T-helper 17 cell (primary cell): ENCODE measurements at regions not wholly inside any gene's neighbourhood (a gene's known extent, or its start where the extent isn't known, plus 50 kb on each side); places are given as distances from the start of the nearest gene placed in this dataset.

Experiments
- ATAC-seq: fragments of 150-1000 bp; cut with Tn5 transposase; 2 replicates; pipeline ENCODE4 v1.10.0; 2021; ENCODE audit warnings: mild to moderate bottlenecking, moderate library complexity
- DNase-seq, 3 donors: peaks; one replicate each; pipeline versions ENCODE4 v3.0.0 to v3.0.0-alpha.2; 2020 to 2021
- H3K9me3 ChIP-seq: one replicate; pipeline ENCODE4 v1.7.0; 2013; ENCODE audit warnings: low read length, mild to moderate bottlenecking; ENCODE audit not compliant: control insufficient read depth, poor library complexity, severe bottlenecking
- H3K27ac Mint-ChIP-seq: one replicate; pipeline ENCODE4 v1.8.0; 2022; ENCODE audit warnings: mild to moderate bottlenecking, moderate library complexity, mixed read lengths
- H3K27me3 Mint-ChIP-seq: one replicate; pipeline ENCODE4 v1.8.0; 2022; ENCODE audit warnings: mixed read lengths
- H3K36me3 Mint-ChIP-seq: one replicate; pipeline ENCODE4 v1.8.0; 2022; ENCODE audit warnings: low read depth, mixed read lengths
- H3K4me1 Mint-ChIP-seq: one replicate; pipeline ENCODE4 v1.8.0; 2022; ENCODE audit warnings: mild to moderate bottlenecking, mixed read lengths
- H3K4me3 Mint-ChIP-seq: one replicate; pipeline ENCODE4 v1.8.0; 2022; ENCODE audit warnings: mild to moderate bottlenecking, moderate library complexity, mixed read lengths

DNA sequence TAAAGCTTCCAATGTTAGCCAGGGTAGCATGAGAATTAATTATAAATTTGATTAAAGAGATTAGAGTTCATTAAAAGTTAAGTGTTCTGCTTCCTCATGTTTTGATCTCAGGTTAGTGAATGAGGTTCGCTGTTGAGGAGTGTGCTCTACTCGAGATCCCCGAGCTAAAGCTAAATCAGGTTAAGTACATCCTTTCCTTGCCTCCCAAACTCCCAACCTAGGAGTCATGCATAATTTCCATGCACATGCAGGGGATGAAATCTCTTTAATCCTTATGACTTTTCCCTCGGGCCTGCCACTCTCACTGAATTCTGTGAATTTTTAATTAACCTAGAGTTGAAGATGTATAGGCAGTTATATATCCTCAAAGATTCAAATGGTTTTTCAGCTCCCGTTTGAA, 156.1 kb upstream of the NCK2 start:
- Mint-ChIP-seq H3K4me1 (peaks cover 4% of the 10 kb centered on the region), H3K4me3 (no peak overlapping the region), H3K27me3 (no peaks in the 10 kb centered on the region), H3K27ac (no peak overlapping the region), H3K36me3 (peaks cover 2% of the 10 kb centered on the region)
- ATAC-seq (no peak), DNase-seq (no peak)
- no peaks in the 10 kb centered on the region for H3K9me3 ChIP-seq

DNA sequence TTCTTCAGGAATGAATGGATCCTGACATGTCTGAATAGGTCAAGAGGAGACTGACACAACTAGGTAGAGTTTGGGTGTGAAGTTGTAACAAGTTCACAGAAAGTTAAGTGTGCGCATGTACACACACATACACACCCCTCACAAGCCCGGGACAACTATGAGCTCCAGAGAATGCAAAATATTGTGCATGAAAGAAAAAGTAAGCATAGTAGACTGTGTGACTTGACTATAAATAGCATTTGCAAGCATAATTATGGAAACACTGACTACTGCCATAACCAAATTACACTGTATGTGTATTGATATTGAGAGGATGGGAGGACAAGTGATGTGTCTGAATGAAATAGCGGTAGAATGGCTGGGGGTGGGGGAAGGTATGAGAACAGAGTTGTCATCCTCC, 157.1 kb upstream of the NCK2 start:
- H3K9me3 ChIP-seq = no peaks in the 10 kb centered on the region
- Mint-ChIP-seq H3K4me3 (no peak overlapping the region), H3K27ac (no peak overlapping the region), H3K4me1 (peaks cover 8% of the 10 kb centered on the region), H3K36me3 (peaks cover 2% of the 10 kb centered on the region), H3K27me3 (no peaks in the 10 kb centered on the region)
- DNase-seq (no peak), ATAC-seq (no peak)

DNA sequence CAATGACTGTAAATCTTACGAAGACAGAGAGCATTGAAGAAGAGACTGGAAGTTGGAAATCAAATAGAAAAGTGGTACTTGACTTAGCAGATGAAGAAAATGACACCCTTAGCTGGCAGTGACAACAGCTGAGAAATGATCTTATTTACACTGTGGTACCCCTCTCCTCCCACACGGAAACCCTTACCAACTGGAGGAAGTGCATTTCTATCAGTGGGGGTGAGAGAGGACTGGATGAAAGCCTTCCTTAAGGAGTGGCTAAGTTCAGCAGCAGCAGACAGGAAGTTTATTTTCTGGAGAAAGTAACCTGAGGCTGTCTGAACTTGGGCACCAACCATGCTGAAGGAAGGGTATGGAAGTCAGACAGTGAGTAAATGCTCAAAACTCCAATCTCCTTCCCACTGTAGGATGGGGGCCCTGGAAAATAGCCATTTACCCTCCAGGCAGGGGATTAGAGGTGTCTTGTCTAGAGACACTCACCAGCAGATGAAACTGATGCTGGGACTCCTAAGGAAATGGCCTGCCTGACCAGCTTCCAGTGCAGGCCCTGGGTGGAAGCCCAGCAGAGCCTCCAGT, 160.2 kb upstream of the NCK2 start:
- no peaks in the 10 kb centered on the region for H3K9me3 ChIP-seq
- ATAC-seq = no peak
- Mint-ChIP-seq H3K4me1 (peaks cover 10% of the 10 kb centered on the region), H3K4me3 (peak overlapping the region; percentile 37), H3K27me3 (no peaks in the 10 kb centered on the region), H3K27ac (peak overlapping the region; percentile 84), H3K36me3 (no peaks in the 10 kb centered on the region)
- no peak for DNase-seq

DNA sequence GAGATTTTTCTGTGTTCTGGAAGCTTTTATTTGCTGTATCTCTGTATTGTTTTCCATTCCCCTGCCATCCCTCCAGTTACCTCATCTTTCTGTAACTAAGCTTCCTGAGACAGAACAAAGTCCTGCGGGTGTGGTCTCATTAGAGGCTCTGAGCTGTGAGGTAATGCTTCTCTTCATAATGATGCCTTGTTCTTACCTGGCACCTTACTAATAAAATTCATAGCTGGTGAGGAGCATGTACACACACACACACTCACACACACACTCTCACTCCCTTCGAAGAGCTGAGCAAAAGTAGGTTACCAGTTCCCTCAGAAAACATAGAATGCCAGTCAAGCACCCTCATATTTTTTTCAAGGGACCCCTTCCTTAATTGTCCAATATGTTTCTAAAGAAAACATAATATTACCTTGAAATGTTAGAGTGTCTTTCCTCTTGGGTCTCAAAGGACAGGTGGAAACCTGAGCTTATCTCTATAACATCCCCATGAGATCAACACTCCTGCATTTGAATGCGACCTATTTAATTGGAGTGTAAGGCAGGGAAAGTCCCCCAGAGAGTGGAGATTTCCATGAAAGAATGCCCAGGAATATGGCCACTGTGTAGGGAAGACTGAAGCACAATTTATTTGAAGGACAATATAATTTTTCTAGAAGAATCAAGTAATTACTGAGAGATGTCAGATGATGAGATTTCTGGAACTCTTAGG, 161.6 kb upstream of the NCK2 start:
- no peak for ATAC-seq
- Mint-ChIP-seq H3K36me3 (no peaks in the 10 kb centered on the region), H3K27ac (no peak overlapping the region), H3K4me1 (peaks cover 10% of the 10 kb centered on the region), H3K4me3 (no peak overlapping the region), H3K27me3 (no peaks in the 10 kb centered on the region)
- no peaks in the 10 kb centered on the region for H3K9me3 ChIP-seq
- no peak for DNase-seq

DNA sequence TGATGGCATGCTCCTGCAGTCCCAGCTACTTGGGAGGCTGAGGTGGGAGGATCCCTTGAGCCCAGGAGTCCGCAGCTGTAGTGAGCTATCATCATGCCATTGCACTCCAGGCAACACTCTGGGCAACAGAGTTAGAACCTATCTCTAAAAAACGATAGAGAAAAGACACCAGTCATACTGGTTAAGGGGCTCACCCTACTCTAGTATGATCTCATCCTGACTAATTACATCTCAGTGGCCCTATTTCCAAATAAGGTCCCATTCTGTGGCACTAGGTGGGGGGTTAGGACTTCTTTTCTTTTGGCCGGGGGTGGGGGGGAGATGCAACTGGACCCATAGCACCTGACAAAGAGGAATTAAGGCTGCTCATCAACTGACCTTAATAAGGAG, 163.2 kb upstream of the NCK2 start:
- ATAC-seq (no peak), DNase-seq (no peak)
- Mint-ChIP-seq H3K4me1 (peaks cover 14% of the 10 kb centered on the region), H3K4me3 (no peak overlapping the region), H3K27me3 (no peaks in the 10 kb centered on the region), H3K36me3 (no peaks in the 10 kb centered on the region), H3K27ac (no peak overlapping the region)
- no peaks in the 10 kb centered on the region for H3K9me3 ChIP-seq

DNA sequence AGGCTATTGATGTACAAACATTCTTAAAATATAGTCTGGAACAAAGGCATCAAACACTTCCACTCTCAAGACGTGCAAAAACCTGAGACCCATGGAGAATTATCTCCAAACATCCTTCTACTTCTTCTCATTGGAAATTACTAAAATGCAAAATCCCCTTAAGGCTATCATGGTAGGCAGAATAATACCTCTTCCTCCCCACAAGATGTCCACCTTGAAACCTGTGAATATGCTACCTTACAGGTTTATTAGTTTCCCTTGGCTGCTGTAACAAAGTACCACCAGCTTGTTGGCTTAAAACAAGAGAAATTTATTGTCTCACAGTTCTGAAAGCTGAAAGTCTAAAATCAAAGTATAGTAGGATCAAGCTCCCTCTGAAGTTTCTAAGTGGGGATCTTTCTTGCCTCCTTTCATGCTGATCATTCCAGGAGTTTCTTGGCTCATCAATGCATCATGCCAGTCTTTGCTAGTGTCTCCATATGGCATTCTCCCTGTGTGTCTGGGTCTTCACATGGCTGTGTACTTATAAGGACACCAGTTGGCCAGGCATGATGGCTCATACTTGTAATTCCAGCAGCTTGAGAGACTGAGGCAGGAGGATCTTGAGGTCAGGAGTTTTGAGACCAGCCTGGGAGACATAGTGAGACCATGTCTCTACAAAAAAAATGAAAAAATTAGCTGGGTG, 163.7 kb upstream of the NCK2 start:
- Mint-ChIP-seq H3K27ac (no peak overlapping the region), H3K4me3 (no peak overlapping the region), H3K36me3 (no peaks in the 10 kb centered on the region), H3K4me1 (peaks cover 18% of the 10 kb centered on the region), H3K27me3 (no peaks in the 10 kb centered on the region)
- H3K9me3 ChIP-seq = no peaks in the 10 kb centered on the region
- DNase-seq = no peak
- no peak for ATAC-seq

DNA sequence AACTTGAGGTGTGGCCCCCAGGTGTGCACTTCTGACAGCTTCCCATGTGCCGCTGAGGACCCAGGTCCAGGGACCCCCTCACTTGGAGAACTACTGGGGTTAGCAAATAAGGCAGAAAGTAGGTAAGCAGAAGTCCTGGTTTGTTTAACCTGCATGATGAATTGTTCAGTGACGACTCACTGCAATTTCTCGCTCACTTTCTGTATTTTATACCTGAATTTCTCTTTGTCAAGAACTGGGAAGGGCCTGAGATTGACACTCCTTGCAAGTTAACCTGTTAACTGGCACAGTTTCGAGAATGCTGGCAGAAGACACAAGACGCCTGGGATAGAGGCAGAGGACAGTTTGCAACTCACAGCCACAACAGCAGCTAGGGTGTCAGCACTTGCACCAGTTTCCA, 164.5 kb upstream of the NCK2 start:
- Mint-ChIP-seq H3K27me3 (no peaks in the 10 kb centered on the region), H3K4me1 (peaks cover 23% of the 10 kb centered on the region), H3K27ac (no peak overlapping the region), H3K4me3 (no peak overlapping the region), H3K36me3 (no peaks in the 10 kb centered on the region)
- ATAC-seq = no peak
- no peaks in the 10 kb centered on the region for H3K9me3 ChIP-seq
- DNase-seq = no peak

DNA sequence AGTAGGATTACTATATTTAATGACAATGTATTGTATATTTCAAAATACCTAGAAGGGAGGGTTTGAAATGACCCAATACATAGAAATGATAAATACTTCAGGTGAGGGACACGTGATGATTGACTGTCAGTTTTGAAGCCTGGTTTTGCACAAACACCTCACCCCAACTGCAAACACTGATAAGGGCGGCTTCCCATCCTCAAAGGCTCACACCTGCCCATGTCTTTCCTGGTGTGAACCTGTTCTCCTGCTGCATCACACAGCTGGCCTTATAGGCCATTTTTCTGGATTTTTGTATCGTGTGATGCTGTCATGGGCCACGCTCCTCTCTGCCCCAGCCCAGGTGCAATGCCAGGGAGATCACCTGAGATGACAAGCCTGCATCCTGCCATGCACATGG, 166.5 kb upstream of the NCK2 start:
- Mint-ChIP-seq H3K4me1 (peaks cover 22% of the 10 kb centered on the region), H3K27me3 (peaks cover 2% of the 10 kb centered on the region), H3K27ac (no peak overlapping the region), H3K36me3 (no peaks in the 10 kb centered on the region), H3K4me3 (no peak overlapping the region)
- no peak for DNase-seq
- no peak for ATAC-seq
- H3K9me3 ChIP-seq = no peaks in the 10 kb centered on the region

DNA sequence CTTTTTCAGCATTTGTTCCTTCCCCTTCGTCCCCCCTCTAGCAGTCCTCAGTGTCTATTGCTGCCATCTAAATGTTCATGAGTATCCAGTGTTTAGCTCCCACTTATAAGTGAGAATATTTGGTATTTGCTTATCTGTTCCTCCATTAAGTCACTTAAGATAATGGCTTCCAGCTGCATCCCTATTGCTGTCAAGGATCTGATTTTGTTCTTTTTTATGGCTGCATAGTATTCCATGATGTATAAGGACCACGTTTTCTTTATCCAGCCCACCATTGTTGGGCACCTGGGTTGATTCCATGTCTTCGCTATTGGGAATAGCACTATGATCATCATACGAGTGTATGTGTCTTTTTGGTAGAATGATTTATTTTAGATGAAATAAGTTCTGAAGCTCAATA, 166.9 kb upstream of the NCK2 start:
- peaks cover 5% of the 10 kb centered on the region for H3K27me3 Mint-ChIP-seq
- ATAC-seq = no peak
- peaks cover 21% of the 10 kb centered on the region for H3K4me1 Mint-ChIP-seq
- DNase-seq = no peak
- no peak overlapping the region for H3K27ac Mint-ChIP-seq
- H3K4me3 Mint-ChIP-seq = no peak overlapping the region
- no peaks in the 10 kb centered on the region for H3K36me3 Mint-ChIP-seq
- no peaks in the 10 kb centered on the region for H3K9me3 ChIP-seq

DNA sequence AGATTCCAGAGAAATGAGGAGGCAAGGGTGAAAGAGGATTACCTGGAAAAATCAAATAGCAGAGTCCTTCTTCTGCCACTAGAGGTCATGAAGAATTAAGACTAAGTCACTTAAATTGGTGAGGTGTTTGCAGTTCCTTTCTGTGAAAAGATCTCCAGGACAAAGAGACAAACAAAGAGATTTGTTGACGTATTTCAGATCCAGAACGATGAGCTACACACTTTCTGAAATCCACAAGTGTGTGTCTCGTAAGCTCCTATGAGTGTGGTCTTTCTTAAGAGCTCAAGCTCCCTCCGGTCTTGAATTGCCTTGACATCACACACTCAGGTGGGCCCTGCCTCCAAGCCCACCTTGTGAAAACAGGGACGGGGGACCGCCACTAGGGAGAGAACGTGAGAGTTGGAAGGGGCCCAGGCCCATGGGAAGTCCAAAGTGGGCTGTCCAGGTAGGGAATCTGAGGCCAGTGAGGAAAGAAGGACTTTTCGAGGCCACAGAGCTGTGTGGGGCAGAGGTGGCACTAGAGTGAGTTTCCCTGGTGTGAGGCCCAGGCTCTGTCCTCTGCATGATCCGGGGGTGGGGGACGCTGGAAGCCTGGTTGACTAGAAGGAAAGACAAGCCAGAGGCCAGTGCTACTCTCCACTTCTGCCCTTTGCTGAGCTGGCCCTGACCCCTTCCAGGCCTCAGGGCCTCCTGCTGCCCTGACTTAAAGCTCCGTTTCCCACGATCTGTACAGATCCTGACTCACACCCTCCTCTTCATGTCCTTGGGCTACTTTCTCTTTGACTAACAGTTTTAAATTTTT, 168.1 kb upstream of the NCK2 start:
- DNase-seq = no peak
- Mint-ChIP-seq H3K27me3 (peaks cover 14% of the 10 kb centered on the region), H3K4me3 (peak overlapping the region; percentile 45)

DNA sequence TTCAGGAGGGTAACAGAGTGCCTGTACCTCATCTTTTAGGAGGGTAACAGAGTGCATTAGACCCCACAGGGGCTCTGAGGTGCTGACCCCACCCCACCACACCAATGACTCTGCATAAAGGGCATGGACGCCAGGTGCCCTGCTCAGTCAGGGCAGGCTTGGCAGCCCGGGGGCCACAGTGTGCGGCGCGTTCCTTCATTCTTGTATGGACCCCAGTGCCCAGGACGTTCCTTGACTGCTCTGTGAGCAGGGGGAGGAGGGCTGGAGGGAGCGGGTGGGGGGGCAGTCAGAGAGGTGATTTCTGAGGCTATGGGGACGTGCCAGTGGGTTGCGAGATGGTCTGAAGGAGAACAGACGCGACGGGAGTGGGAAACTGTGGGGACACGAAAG, 168.7 kb upstream of the NCK2 start:
- no peak for DNase-seq
- H3K4me1 Mint-ChIP-seq = peaks cover 26% of the 10 kb centered on the region
- peaks cover 2% of the 10 kb centered on the region for H3K36me3 Mint-ChIP-seq
- no peaks in the 10 kb centered on the region for H3K9me3 ChIP-seq
- H3K4me3 Mint-ChIP-seq = peak overlapping the region; percentile 45
- ATAC-seq = no peak
- peaks cover 18% of the 10 kb centered on the region for H3K27me3 Mint-ChIP-seq
- H3K27ac Mint-ChIP-seq = peak overlapping the region; percentile 96

More for the DNA sequence above, 168.1 kb upstream of the NCK2 start:
- H3K9me3 ChIP-seq = no peaks in the 10 kb centered on the region
- peak; percentile 77 for ATAC-seq
- H3K27ac Mint-ChIP-seq = peak overlapping the region; percentile 96
- peaks cover 2% of the 10 kb centered on the region for H3K36me3 Mint-ChIP-seq
- H3K4me1 Mint-ChIP-seq = peaks cover 24% of the 10 kb centered on the region

DNA sequence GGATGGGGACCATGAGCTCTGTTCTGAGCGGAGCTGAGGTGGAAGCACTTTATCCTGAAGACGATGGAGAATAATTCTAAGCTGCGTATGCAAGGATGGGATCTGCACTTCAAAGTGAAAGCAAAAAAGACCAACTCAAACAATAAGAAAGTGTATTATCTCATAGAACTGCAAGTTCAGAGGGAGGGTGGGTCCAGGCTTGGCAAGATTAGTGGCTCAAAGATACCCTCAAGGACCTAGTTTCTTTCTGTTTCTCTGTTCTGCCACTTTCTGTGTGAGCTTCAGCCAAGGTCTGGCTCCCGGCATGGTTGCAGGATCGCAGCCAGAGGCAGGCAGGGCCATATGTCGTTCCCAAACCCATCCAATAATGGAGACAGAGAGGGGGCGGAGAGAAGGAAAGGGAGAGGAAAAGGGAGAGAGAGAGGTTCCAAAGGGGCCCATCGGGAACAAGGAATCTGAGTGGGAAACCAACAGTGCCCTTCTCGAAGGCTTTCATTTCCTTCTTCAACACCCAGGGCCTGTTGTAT, 169.2 kb upstream of the NCK2 start:
- no peak overlapping the region for H3K27ac Mint-ChIP-seq
- DNase-seq = no peak
- H3K9me3 ChIP-seq = no peaks in the 10 kb centered on the region
- peaks cover 21% of the 10 kb centered on the region for H3K27me3 Mint-ChIP-seq
- ATAC-seq = no peak
- peaks cover 26% of the 10 kb centered on the region for H3K4me1 Mint-ChIP-seq
- H3K36me3 Mint-ChIP-seq = peaks cover 5% of the 10 kb centered on the region
- H3K4me3 Mint-ChIP-seq = peak overlapping the region; percentile 66

DNA sequence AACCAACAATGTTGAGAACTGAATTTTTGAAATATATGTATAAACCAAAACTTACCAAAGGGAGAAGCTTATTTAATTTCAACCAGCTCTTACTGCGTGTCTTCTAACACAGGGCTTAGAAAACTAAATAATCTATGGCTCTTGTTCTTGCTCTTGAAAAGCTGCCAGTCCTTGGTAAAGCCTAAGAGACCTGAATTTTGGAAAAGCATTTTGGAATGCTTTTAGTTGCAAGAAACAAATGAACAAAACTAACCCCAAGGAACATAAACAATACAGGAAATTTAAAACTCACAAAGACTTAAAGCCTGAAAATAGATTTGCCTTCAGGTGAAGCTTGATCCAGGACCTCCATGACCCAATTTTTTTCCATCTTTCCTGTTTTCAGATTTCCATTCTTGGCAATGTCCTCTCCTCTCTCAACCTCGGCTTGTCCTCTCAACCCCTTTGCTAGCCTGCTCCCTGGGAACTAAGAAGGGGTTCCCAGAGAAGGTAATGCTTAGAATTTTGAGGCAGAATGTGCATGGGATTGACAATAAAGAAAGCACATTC, 169.8 kb upstream of the NCK2 start:
- no peak overlapping the region for H3K4me3 Mint-ChIP-seq
- DNase-seq = no peak
- peaks cover 6% of the 10 kb centered on the region for H3K36me3 Mint-ChIP-seq
- ATAC-seq = no peak
- H3K27me3 Mint-ChIP-seq = peaks cover 28% of the 10 kb centered on the region
- no peaks in the 10 kb centered on the region for H3K9me3 ChIP-seq
- H3K4me1 Mint-ChIP-seq = peaks cover 33% of the 10 kb centered on the region
- H3K27ac Mint-ChIP-seq = peak overlapping the region; percentile 82
